ENCODE measurements at regions not wholly inside any gene's neighbourhood (a gene's known extent, or its start where the extent isn't known, plus 50 kb on each side); places are given as distances from the start of the nearest gene placed in this dataset.

- Histone ChIP-seq H2AFZ (ENCODE audit: low read depth, low read length) (no peak overlapping the region), H3K4me1 (ENCODE audit: insufficient read depth, low read length) (no peaks in the 10 kb centered on the region), H3K4me3 (ENCODE audit: low read length) (no peak overlapping the region), H3K36me3 (ENCODE audit: insufficient read depth, low read length) (no peaks in the 10 kb centered on the region), H3K9me3 (ENCODE audit: low read length) (no peaks in the 10 kb centered on the region), H3K27me3 (ENCODE audit: insufficient read depth, low read length) (no peaks in the 10 kb centered on the region)
Measured at GRCh38 chr11:42234451-42234951, 775.0 kb upstream of the LRRC4C start.

- Histone ChIP-seq H3K27me3 (ENCODE audit: insufficient read depth, low read length) (no peaks in the 10 kb centered on the region), H3K9me3 (ENCODE audit: low read length) (no peaks in the 10 kb centered on the region), H3K4me1 (ENCODE audit: insufficient read depth, low read length) (no peaks in the 10 kb centered on the region), H3K4me3 (ENCODE audit: low read length) (no peak overlapping the region), H2AFZ (ENCODE audit: low read depth, low read length) (no peak overlapping the region), H3K36me3 (ENCODE audit: insufficient read depth, low read length) (no peaks in the 10 kb centered on the region)
Measured at GRCh38 chr11:42237701-42238235, 778.3 kb upstream of the LRRC4C start.

GRCh38 chr11:42239188-42239587 lies 779.7 kb upstream of the LRRC4C start:
- Histone ChIP-seq H2AFZ (ENCODE audit: low read depth, low read length) (no peak overlapping the region), H3K4me3 (ENCODE audit: low read length) (no peak overlapping the region), H3K27me3 (ENCODE audit: insufficient read depth, low read length) (no peaks in the 10 kb centered on the region)

GRCh38 chr11:42243385-42243784 lies 783.9 kb upstream of the LRRC4C start:
- no peaks in the 10 kb centered on the region for H3K9me3 ChIP-seq (ENCODE audit: low read length)
- H3K4me1 ChIP-seq (ENCODE audit: insufficient read depth, low read length): no peaks in the 10 kb centered on the region

More at GRCh38 chr11:42239188-42239587, 779.7 kb upstream of the LRRC4C start:
- no peaks in the 10 kb centered on the region for H3K4me1 ChIP-seq (ENCODE audit: insufficient read depth, low read length)
- no peaks in the 10 kb centered on the region for H3K36me3 ChIP-seq (ENCODE audit: insufficient read depth, low read length)
- no peaks in the 10 kb centered on the region for H3K9me3 ChIP-seq (ENCODE audit: low read length)

GRCh38 chr11:42244376-42244775 lies 784.9 kb upstream of the LRRC4C start:
- Histone ChIP-seq H3K36me3 (ENCODE audit: insufficient read depth, low read length) (no peaks in the 10 kb centered on the region), H2AFZ (ENCODE audit: low read depth, low read length) (no peak overlapping the region), H3K4me1 (ENCODE audit: insufficient read depth, low read length) (no peaks in the 10 kb centered on the region), H3K4me3 (ENCODE audit: low read length) (no peak overlapping the region), H3K27me3 (ENCODE audit: insufficient read depth, low read length) (no peaks in the 10 kb centered on the region), H3K9me3 (ENCODE audit: low read length) (no peaks in the 10 kb centered on the region)

More at GRCh38 chr11:42243385-42243784, 783.9 kb upstream of the LRRC4C start:
- Histone ChIP-seq H3K4me3 (ENCODE audit: low read length) (no peak overlapping the region), H3K27me3 (ENCODE audit: insufficient read depth, low read length) (no peaks in the 10 kb centered on the region), H3K36me3 (ENCODE audit: insufficient read depth, low read length) (no peaks in the 10 kb centered on the region), H2AFZ (ENCODE audit: low read depth, low read length) (no peak overlapping the region)

- Histone ChIP-seq H3K4me1 (ENCODE audit: insufficient read depth, low read length) (no peaks in the 10 kb centered on the region), H3K9me3 (ENCODE audit: low read length) (no peaks in the 10 kb centered on the region), H2AFZ (ENCODE audit: low read depth, low read length) (no peak overlapping the region), H3K27me3 (ENCODE audit: insufficient read depth, low read length) (no peaks in the 10 kb centered on the region), H3K4me3 (ENCODE audit: low read length) (no peak overlapping the region), H3K36me3 (ENCODE audit: insufficient read depth, low read length) (no peaks in the 10 kb centered on the region)
Measured at GRCh38 chr11:42249401-42249800, 789.9 kb upstream of the LRRC4C start.

GRCh38 chr11:42249956-42250355 lies 790.5 kb upstream of the LRRC4C start:
- Histone ChIP-seq H2AFZ (ENCODE audit: low read depth, low read length) (no peak overlapping the region), H3K36me3 (ENCODE audit: insufficient read depth, low read length) (no peaks in the 10 kb centered on the region), H3K4me3 (ENCODE audit: low read length) (no peak overlapping the region), H3K27me3 (ENCODE audit: insufficient read depth, low read length) (no peaks in the 10 kb centered on the region), H3K4me1 (ENCODE audit: insufficient read depth, low read length) (no peaks in the 10 kb centered on the region), H3K9me3 (ENCODE audit: low read length) (no peaks in the 10 kb centered on the region)

- Histone ChIP-seq H3K4me3 (ENCODE audit: low read length) (no peak overlapping the region), H3K27me3 (ENCODE audit: insufficient read depth, low read length) (no peaks in the 10 kb centered on the region), H3K36me3 (ENCODE audit: insufficient read depth, low read length) (no peaks in the 10 kb centered on the region), H3K9me3 (ENCODE audit: low read length) (no peaks in the 10 kb centered on the region), H3K4me1 (ENCODE audit: insufficient read depth, low read length) (no peaks in the 10 kb centered on the region), H2AFZ (ENCODE audit: low read depth, low read length) (no peak overlapping the region)
Measured at GRCh38 chr11:42251984-42252383, 792.5 kb upstream of the LRRC4C start.

GRCh38 chr11:42253156-42253555 lies 793.7 kb upstream of the LRRC4C start:
- Histone ChIP-seq H3K4me3 (ENCODE audit: low read length) (no peak overlapping the region), H3K36me3 (ENCODE audit: insufficient read depth, low read length) (no peaks in the 10 kb centered on the region), H2AFZ (ENCODE audit: low read depth, low read length) (no peak overlapping the region), H3K27me3 (ENCODE audit: insufficient read depth, low read length) (no peaks in the 10 kb centered on the region), H3K9me3 (ENCODE audit: low read length) (no peaks in the 10 kb centered on the region), H3K4me1 (ENCODE audit: insufficient read depth, low read length) (no peaks in the 10 kb centered on the region)

GRCh38 chr11:42255906-42256305 lies 796.5 kb upstream of the LRRC4C start:
- Histone ChIP-seq H3K4me3 (ENCODE audit: low read length) (no peak overlapping the region), H2AFZ (ENCODE audit: low read depth, low read length) (no peak overlapping the region), H3K9me3 (ENCODE audit: low read length) (no peaks in the 10 kb centered on the region), H3K36me3 (ENCODE audit: insufficient read depth, low read length) (no peaks in the 10 kb centered on the region), H3K27me3 (ENCODE audit: insufficient read depth, low read length) (no peaks in the 10 kb centered on the region), H3K4me1 (ENCODE audit: insufficient read depth, low read length) (no peaks in the 10 kb centered on the region)

- no peaks in the 10 kb centered on the region for H3K36me3 ChIP-seq (ENCODE audit: insufficient read depth, low read length)
- H2AFZ ChIP-seq (ENCODE audit: low read depth, low read length): no peak overlapping the region
- no peaks in the 10 kb centered on the region for H3K4me1 ChIP-seq (ENCODE audit: insufficient read depth, low read length)
- no peak overlapping the region for H3K4me3 ChIP-seq (ENCODE audit: low read length)
- H3K27me3 ChIP-seq (ENCODE audit: insufficient read depth, low read length): no peaks in the 10 kb centered on the region
- H3K9me3 ChIP-seq (ENCODE audit: low read length): no peaks in the 10 kb centered on the region
Measured at GRCh38 chr11:42257534-42257933, 798.1 kb upstream of the LRRC4C start.

- Histone ChIP-seq H3K4me1 (ENCODE audit: insufficient read depth, low read length) (no peaks in the 10 kb centered on the region), H3K4me3 (ENCODE audit: low read length) (no peak overlapping the region), H3K27me3 (ENCODE audit: insufficient read depth, low read length) (no peaks in the 10 kb centered on the region)
Measured at GRCh38 chr11:42265072-42265471, 805.6 kb upstream of the LRRC4C start.

GRCh38 chr11:42271306-42271705 lies 811.9 kb upstream of the LRRC4C start:
- Histone ChIP-seq H3K4me3 (ENCODE audit: low read length) (no peak overlapping the region), H3K4me1 (ENCODE audit: insufficient read depth, low read length) (no peaks in the 10 kb centered on the region), H3K9me3 (ENCODE audit: low read length) (no peaks in the 10 kb centered on the region), H2AFZ (ENCODE audit: low read depth, low read length) (no peak overlapping the region), H3K36me3 (ENCODE audit: insufficient read depth, low read length) (no peaks in the 10 kb centered on the region), H3K27me3 (ENCODE audit: insufficient read depth, low read length) (no peaks in the 10 kb centered on the region)

More at GRCh38 chr11:42265072-42265471, 805.6 kb upstream of the LRRC4C start:
- Histone ChIP-seq H3K9me3 (ENCODE audit: low read length) (no peaks in the 10 kb centered on the region), H3K36me3 (ENCODE audit: insufficient read depth, low read length) (no peaks in the 10 kb centered on the region), H2AFZ (ENCODE audit: low read depth, low read length) (no peak overlapping the region)

- H3K4me3 ChIP-seq (ENCODE audit: low read length): no peak overlapping the region
- no peaks in the 10 kb centered on the region for H3K9me3 ChIP-seq (ENCODE audit: low read length)
- H3K4me1 ChIP-seq (ENCODE audit: insufficient read depth, low read length): no peaks in the 10 kb centered on the region
- H3K27me3 ChIP-seq (ENCODE audit: insufficient read depth, low read length): no peaks in the 10 kb centered on the region
- no peak overlapping the region for H2AFZ ChIP-seq (ENCODE audit: low read depth, low read length)
- no peaks in the 10 kb centered on the region for H3K36me3 ChIP-seq (ENCODE audit: insufficient read depth, low read length)
Measured at GRCh38 chr11:42273977-42274376, 814.5 kb upstream of the LRRC4C start.
